ENCODE measurements at regions not wholly inside any gene's neighbourhood (a gene's known extent, or its start where the extent isn't known, plus 50 kb on each side); places are given as distances from the start of the nearest gene placed in this dataset.

DNA sequence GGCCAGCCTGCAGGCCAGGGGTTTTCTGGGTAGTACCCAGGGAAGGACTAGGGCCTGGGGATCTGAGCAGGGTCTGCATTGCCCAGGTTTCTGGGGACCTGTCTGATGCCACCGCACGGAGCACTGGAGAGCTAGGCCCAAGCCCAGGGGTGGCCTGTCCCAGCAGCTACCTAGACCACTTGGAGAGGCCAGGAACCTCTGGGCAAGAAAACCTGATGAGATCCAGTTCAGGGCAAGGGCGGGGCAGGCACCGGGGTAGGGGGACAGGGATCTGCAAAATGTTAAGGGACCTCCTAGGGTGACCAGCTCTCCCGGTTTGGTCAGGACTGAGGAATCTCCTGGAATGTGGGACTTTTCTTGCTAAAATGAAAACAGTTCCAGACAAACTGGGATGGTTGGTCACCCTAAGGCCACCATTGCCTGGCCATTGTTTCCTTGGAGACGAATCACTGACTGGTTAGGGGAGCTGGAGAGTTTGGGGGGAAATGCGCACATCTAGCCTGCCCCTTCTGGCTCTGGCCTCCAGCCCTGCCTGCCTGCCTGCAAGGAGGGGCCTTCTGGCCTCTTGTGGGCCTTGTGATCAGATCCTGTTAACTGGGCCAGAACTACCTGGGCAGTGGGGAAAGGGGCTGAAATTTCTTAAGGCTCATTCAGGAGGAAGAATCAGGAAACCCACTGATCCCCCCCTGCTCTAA, 117.4 kb upstream of the TLE3 start:
- no peak for DNase-seq (ENCODE audit: low read depth in 3 of 3, low spot score in 1 of 3)

DNA sequence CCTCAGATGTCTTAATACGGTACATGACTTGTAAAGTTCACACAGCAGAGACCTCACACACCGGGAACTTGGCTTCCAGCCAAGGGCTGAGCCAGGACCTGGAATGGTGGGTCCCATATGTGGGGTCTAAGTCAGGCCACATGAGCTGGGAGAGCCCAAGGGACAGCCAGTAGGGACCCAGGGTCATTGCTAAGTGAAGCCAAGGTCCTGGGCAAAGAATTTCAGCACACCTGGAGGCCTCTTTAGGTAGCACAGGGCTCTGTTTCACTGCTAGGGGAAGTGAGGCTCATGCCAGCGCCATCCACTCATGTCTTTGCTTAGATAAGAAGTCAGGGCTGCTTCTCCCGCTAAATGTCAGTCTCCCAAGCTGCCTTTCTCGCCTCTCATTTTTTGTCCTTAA, 116.6 kb upstream of the TLE3 start:
- no peak for DNase-seq (ENCODE audit: low read depth in 3 of 3, low spot score in 1 of 3)

GRCh38 chr15:70213794-70214193, 116.1 kb upstream of the TLE3 start:
- DNase-seq (ENCODE audit: low read depth in 3 of 3, low spot score in 1 of 3) = no peak

DNA sequence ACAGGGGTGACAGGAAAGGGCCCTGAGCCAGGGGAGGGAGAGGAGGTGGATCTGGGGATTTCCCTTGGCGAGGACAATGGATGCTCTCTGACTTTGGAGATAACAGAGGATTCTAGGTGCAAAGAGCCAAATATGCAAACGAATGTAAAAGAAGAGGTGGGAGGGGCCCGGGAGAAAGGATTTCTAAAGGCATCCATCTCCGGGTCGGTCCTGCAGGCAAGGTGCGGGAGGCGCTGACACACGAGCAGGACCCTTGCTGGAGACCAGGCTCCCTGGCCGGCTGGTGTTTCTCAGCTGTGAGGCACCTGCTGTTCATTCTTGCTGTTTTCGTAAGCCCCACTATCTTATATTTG, 115.2 kb upstream of the TLE3 start:
- DNase-seq (ENCODE audit: low read depth in 3 of 3, low spot score in 1 of 3) = no peak

DNA sequence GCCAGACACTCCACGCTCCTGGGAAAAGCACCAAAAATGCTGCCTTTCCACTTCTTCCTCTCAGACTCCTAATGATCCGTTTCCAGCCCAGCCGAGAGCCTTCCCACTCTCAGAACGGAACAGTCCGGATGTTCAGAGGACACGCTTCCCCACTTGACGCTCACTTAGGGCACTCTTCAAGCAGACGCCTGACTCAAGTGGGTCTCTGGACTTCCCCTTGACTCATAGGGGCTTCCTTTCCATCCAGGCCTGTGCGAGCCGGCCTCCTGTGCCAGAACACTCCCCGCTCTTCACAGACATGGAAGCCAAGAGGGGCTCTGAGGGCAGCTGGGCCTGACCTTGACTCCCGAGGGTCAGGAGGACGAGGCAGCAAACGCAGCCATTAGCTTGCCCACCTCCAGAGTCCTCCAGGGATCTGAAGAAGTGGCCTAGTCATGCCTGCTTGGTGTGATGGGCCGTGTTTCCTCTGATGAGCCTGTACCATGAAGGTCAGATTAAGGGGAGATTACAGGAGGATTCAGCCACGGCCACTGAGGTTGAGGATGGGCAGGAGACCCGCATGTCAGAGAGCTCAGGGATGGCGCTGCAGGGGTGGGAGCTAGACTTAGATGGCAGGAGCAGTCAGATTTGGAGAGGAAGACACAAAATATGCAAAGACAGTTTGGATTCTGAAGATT, 114.7 kb upstream of the TLE3 start:
- no peak for DNase-seq (ENCODE audit: low read depth in 3 of 3, low spot score in 1 of 3)

GRCh38 chr15:70210528-70210927, 112.8 kb upstream of the TLE3 start:
- DNase-seq (ENCODE audit: low read depth in 3 of 3, low spot score in 1 of 3) = no peak

DNA sequence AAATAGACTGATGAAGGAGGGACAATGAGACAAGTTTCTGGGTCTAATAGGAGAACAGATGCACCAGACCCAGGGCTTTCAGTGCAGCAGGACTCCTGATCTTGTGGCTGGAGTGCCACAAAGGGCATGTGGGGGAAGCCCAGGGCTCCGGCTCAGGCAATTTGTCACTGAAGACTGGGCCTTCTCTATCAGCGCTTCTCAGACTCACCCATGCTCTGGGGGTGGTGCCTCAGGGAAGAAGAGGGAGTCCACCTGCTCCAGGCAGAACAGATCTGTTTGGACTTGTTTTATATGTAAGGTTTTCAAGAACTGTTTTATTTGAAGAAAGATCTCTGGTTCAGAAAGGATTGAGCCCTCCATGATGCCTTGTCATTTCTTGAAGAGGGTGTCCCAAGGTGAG, 112.4 kb upstream of the TLE3 start:
- no peak for DNase-seq (ENCODE audit: low read depth in 3 of 3, low spot score in 1 of 3)

- DNase-seq (ENCODE audit: low read depth in 3 of 3, low spot score in 1 of 3) = no peak
Observed at GRCh38 chr15:70209499-70209898, 111.8 kb upstream of the TLE3 start.

DNA sequence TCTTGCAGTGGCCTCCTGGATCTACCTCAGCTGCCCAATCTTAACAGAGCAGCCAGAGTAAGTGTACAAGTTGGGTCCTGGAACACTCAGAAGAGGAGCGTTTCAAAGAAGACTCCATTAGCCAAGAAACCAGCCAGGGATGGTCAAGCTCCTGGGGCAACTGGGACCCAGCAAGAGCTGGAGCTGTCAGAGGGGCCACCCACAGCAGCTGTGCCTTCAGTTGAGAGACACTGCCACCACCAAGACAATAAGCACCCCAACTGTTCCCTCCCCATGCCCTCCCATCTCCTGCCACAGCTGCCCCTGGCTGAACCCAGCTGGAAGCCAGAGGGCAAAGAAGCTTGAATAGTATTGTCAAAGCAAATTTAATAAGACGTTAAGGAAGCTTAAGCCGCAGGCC, 110.6 kb upstream of the TLE3 start:
- DNase-seq (ENCODE audit: low read depth in 3 of 3, low spot score in 1 of 3) = no peak

DNA sequence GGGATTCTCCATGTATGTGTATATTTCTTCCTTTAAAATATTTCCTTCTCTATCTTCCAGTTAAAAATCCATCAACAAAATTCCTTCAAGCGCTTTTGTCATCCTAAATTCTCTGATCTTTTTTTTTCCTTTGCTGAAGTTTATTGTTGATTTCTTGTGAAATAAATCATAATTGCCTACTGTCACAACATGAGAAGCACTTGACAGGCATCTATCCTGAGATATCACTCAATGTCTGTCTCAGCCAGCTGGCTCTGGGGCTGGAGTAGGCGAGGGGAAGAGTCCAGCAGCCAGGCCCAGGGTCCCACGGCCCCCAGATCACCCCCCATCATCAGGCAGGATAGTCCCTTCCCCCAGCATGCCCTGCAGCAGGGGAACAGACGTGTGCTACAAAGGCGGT, 109.0 kb upstream of the TLE3 start:
- no peak for DNase-seq (ENCODE audit: low read depth in 3 of 3, low spot score in 1 of 3)

DNA sequence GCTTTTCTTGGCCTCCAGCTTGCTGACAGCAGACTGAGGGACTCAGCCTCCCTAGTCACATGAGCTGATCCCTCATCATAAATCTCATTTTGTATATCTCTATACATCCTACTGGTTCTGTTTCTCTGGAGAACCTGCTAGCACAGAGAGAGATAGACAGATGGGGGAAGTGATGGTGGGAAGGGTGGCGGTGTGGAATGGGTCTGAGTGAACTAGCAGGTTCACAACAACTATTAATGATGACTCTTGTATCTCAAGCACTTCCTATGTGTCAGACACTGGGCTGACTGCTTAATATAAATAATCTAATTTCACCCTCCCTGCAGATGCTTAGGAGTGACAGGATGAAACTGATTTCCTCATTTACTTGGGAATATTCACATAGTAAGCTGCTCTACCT, 106.9 kb upstream of the TLE3 start:
- no peak for DNase-seq (ENCODE audit: low read depth in 3 of 3, low spot score in 1 of 3)

GRCh38 chr15:70203981-70204560, 106.4 kb upstream of the TLE3 start:
- DNase-seq (ENCODE audit: low read depth in 3 of 3, low spot score in 1 of 3) = no peak

DNA sequence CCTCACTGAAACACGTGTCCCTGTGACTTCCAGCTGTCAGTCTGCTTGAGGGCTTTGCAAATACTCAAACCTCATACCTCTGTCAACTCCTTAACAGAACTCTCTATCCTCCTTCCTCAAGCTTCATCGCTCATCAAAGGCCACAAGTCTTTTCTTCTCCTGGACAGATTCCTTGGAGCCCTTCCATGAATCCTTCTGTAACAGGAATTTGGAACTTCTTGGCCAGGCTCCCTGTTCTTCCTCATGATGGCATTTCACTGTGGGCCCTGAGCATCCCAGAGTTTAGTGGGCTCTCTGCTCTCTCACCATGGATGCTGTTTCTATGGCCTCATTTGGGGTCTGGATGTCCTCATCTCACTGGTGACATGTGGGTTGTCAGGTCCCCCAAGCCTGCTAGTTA, 105.0 kb upstream of the TLE3 start:
- DNase-seq (ENCODE audit: low read depth in 3 of 3, low spot score in 1 of 3) = no peak

GRCh38 chr15:70201425-70201775, 103.7 kb upstream of the TLE3 start:
- no peak for DNase-seq (ENCODE audit: low read depth in 3 of 3, low spot score in 1 of 3)

DNA sequence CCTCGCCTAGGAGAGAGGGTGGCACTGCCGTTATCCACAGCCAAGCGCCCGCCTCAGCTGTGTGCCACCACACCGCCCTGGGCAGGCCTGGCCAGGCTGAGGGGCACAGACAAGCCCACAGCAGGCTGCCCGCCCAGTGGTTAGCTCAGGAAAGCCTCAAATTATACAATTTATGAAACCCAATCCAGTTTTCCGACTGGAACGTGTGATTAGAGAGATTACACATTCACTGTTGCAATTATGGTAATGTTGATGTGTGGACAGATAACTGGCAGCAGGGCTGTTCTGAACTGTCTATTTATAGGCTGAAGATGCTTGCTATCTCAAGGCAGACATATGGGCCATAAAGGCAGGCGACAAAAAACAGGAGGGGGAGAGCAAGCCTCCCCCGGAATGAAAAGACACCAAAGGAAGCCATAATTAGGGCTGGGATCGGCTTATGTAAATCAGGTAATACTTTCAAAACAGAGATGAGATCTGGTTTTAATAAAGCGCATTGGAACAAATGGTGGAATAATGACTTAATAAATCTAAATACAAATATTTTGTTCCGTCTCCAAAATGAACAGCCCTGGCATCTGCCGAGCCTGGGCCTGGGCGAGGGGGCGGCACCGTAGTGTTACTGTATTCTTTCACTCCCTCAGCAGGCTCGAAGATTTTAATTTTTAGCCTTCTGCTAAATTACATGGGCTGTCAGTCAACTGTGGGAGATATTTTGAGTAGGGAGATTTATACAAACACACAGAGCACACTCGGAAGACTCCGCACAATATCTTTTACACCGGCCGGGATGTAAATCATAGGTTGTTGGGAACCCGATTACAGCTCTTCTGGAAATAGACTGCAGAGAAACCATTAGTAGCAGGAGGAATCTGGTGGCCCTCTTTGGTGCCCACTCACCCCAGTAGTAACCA, 103.1 kb upstream of the TLE3 start:
- no peak for DNase-seq (ENCODE audit: low read depth in 3 of 3, low spot score in 1 of 3)

DNA sequence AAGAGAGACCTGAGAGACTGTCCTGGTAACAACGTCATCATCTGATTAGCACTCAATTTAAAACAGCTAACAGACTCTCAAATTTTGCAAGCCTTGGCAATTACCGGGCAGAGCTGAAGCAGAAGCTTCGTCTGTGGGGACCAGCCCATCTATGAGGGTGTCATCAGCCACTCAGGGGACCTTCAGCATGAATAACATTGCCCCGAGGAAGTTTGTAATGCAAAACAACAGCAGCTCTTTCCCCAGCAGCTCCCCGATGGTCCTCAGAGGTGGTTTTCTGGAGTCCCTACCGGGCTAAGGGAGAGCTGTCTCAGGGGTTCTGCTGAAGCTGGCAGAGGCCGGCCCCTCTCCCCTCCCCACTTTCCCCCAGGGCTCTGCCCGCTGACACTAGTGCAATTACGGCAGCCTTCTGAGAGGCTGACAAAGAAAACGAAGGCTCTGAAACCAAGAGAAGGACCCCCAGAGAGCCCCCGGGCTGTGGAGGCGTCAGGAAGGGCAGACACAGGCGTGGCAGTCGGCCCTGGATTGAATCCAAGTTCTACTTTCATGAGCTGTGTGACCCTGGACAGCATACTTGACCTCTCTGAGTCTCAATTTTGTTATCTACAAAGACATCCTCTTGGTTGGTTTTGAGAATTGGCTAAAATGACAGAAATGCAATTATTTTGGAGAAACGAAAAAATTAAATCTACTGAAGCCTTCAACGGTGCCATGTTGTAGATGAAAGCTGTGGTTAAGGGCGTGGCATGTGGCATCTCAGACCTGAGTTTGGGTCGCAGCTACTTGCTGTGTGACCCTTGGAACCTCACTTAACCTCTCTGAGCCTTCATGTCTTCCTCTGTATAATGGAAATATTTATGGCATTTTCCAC, 102.1 kb upstream of the TLE3 start:
- DNase-seq (ENCODE audit: low read depth in 3 of 3, low spot score in 1 of 3) = no peak

DNA sequence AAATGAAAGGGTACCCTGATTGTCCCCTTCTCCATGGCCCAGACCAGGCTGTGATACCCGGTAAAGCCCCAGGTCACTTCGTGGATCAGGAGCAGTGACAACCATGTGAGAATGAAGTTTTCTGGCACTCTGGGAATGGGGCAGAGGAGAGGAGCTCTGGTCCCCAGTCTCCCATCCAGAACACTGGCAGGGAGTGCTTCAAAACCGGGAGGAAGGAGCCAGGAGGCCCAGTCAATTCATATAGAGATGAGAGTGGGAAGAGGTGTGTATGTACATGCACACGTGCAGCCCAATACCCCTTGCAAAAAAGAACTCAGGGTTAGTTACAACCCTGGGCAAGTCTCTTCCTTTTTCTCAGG, 101.4 kb upstream of the TLE3 start:
- no peak for DNase-seq (ENCODE audit: low read depth in 3 of 3, low spot score in 1 of 3)

DNA sequence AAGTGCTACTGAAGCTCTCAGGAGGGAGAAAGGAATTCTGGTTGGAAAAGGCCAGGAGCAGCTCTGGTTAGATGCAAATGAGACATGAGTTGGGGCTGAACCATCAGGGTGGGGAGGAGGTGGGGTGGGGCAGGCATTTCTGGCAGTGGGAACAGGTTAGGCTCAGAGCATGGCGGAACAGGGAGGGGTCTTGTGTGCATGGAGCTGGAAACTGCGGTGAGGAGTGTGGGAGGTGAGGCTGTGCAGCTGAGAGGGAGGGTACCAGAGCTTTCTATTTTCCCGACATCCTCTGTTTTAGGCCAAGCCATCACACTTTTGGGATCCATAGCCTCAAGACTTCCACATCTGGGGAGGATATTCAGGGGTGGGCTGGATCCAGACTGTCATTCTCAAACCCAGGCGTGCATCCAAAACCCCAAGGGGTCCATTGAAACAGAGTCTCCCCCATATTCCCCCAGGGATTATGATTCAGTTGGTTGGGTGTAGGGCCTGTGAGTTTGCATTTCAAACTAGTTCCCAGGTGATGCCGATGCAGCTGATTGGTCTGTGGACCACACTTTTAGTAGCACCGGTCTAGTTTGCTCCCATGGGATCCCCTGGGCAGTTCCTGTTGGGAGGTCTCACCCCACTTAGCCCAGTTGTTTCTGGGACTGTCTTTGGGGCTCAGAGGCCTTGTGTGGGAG, 100.9 kb upstream of the TLE3 start:
- DNase-seq (ENCODE audit: low read depth in 3 of 3, low spot score in 1 of 3) = no peak

- DNase-seq (ENCODE audit: low read depth in 3 of 3, low spot score in 1 of 3) = no peak
Observed at GRCh38 chr15:70197945-70198361, 100.2 kb upstream of the TLE3 start.

DNA sequence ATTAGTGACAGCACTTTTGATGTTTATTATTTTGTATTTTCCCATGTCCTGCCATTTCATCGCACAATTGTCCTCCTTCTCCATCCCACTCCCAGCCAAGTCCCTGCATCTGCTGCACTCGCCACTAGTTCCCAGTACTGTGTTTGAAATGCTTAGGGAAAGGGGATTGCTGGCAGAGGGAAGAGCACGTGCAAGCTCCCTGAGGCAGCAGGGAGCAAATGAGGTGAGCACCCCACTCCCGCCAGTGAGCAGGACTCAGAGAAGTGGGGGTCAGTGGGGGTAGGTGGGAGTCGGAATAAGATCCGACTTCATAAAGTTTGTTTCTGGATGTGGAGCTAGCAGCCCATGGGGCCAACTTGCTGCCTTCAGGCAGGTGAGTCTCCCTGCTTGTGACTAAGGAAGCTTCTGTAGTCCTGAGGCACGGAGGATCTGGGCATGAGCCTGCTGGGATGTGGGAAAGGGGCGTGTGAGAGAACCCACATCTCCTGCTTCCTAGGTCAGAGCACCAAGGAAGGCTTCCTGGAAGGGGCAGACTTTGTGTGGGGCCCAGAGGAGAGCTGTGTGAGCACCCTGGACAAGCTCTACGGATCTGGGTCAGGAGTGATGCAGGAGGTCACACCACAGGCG, 99.7 kb upstream of the TLE3 start:
- no peak for DNase-seq (ENCODE audit: low read depth in 3 of 3, low spot score in 1 of 3)
